ENCODE measurements at regions not wholly inside any gene's neighbourhood (a gene's known extent, or its start where the extent isn't known, plus 50 kb on each side); places are given as distances from the start of the nearest gene placed in this dataset.

GRCh38 chr10:62924344-62924748 is 108.2 kb upstream of the EGR2 start:
- TF ChIP-seq, protein P1, sequence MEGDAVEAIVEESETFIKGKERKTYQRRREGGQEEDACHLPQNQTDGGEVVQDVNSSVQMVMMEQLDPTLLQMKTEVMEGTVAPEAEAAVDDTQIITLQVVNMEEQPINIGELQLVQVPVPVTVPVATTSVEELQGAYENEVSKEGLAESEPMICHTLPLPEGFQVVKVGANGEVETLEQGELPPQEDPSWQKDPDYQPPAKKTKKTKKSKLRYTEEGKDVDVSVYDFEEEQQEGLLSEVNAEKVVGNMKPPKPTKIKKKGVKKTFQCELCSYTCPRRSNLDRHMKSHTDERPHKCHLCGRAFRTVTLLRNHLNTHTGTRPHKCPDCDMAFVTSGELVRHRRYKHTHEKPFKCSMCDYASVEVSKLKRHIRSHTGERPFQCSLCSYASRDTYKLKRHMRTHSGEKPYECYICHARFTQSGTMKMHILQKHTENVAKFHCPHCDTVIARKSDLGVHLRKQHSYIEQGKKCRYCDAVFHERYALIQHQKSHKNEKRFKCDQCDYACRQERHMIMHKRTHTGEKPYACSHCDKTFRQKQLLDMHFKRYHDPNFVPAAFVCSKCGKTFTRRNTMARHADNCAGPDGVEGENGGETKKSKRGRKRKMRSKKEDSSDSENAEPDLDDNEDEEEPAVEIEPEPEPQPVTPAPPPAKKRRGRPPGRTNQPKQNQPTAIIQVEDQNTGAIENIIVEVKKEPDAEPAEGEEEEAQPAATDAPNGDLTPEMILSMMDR (IDR thresholded peaks at IDR 0.05), result no peak
- no peak for TF ChIP-seq POLR2A (IDR thresholded peaks at IDR 0.05)
